OCI-LY3 (cell line): ENCODE measurements at regions not wholly inside any gene's neighbourhood (a gene's known extent, or its start where the extent isn't known, plus 50 kb on each side); places are given as distances from the start of the nearest gene placed in this dataset.
A peak's percentile ranks its signal among the peaks of the same experiment; 100 is the strongest.

ENCODE experiments used
- EZH2phosphoT487 ChIP-seq: fragments of 200-600 bp; shearing (Covaris generic); IDR thresholded peaks from 2 replicates; pipeline ENCODE4 v1.6.1; 2018; ENCODE audit warnings: antibody characterized with exemption, mixed run types, low read depth
- TF ChIP-seq, protein P1 (sequence below): fragments of 200-600, 300-600 bp; sonication (generic); IDR thresholded peaks from 2 replicates; pipeline ENCODE4 v1.5.1; 2014; ENCODE audit warnings: antibody characterized with exemption, low read length, low read depth

DNA sequence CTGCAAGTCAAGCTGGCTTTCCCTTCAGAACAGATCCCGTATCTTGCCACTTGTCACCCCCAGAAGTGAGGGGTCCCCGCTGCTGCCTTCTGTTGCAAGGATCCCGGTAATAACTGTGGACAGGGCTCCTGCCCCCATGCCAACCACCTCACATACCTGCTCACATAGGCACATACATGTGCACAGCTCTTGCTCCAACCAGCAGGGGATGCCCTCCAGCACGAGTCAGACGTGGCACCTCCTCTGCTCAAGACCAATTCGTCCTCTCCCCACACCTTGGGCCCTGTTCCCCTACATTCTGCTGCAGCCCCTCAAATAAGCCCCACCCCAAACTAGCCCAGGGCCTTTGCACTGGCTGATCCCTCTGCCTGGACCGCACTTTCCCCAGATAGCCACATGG, 163.3 kb downstream of the CRYBB2 start:
- TF ChIP-seq, protein P1, sequence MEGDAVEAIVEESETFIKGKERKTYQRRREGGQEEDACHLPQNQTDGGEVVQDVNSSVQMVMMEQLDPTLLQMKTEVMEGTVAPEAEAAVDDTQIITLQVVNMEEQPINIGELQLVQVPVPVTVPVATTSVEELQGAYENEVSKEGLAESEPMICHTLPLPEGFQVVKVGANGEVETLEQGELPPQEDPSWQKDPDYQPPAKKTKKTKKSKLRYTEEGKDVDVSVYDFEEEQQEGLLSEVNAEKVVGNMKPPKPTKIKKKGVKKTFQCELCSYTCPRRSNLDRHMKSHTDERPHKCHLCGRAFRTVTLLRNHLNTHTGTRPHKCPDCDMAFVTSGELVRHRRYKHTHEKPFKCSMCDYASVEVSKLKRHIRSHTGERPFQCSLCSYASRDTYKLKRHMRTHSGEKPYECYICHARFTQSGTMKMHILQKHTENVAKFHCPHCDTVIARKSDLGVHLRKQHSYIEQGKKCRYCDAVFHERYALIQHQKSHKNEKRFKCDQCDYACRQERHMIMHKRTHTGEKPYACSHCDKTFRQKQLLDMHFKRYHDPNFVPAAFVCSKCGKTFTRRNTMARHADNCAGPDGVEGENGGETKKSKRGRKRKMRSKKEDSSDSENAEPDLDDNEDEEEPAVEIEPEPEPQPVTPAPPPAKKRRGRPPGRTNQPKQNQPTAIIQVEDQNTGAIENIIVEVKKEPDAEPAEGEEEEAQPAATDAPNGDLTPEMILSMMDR, result peak; percentile 22
- no peak for TF ChIP-seq EZH2phosphoT487
